ENCODE measurements at regions not wholly inside any gene's neighbourhood (a gene's known extent, or its start where the extent isn't known, plus 50 kb on each side); places are given as distances from the start of the nearest gene placed in this dataset.

DNA sequence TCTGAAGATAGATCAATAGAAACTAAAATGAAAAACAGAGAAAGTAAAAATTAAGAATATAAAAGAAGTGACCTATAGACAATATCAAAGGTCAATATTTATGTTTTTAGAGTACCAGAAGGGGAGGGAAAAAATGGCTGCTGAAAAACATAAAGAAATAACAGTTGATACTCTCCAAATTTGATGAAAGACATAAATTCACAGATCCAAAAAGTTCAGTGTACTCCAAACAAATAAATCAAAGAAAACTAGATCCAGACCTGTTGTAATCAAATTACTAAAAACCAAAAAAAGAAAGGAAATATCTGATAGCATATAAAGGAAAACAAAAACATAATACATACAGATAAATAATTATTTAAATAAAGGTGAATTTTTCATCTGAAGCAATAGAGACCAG is 1689.1 kb upstream of the TMEFF2 start:
- H3K36me3 Mint-ChIP-seq (ENCODE audit: low read depth) = no peaks in the 10 kb centered on the region
- no peak overlapping the region for H3K27ac Mint-ChIP-seq
- H3K27me3 Mint-ChIP-seq (ENCODE audit: low read depth) = no peaks in the 10 kb centered on the region
- H3K4me3 Mint-ChIP-seq = no peak overlapping the region
- DNase-seq = no peak
- intact Hi-C loops (cut with micrococcal nuclease) = no loop called here
- CTCF ChIA-PET = no interaction called here
- H3K9me3 Mint-ChIP-seq = peaks cover 11% of the 10 kb centered on the region
- H3K4me1 Mint-ChIP-seq (ENCODE audit: low read depth) = no peaks in the 10 kb centered on the region

DNA sequence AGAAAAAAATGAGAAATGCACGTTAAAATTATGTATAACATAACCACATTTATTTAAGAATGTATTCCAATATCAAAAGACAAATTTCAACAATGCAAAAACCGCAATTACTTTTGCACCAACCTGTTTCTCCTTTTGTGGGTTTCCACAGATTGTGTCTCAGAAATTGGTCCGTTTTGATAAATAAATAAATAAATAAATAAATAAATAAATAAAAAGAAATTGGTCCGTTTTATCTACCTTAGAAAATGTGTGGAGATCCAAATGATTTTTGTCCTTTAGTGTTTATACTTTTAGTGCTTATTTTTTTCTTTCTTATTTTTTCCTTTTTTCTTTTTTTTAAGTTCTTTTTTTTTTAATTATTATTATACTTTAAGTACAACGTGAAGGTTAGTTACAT is 1682.2 kb upstream of the TMEFF2 start:
- H3K36me3 Mint-ChIP-seq (ENCODE audit: low read depth) = no peaks in the 10 kb centered on the region
- peaks cover 3% of the 10 kb centered on the region for H3K9me3 Mint-ChIP-seq
- DNase-seq = no peak
- H3K4me1 Mint-ChIP-seq (ENCODE audit: low read depth) = no peaks in the 10 kb centered on the region
- no peaks in the 10 kb centered on the region for H3K27me3 Mint-ChIP-seq (ENCODE audit: low read depth)
- intact Hi-C loops (cut with micrococcal nuclease) = no loop called here
- H3K27ac Mint-ChIP-seq = no peak overlapping the region
- CTCF ChIA-PET = no interaction called here
- no peak overlapping the region for H3K4me3 Mint-ChIP-seq

DNA sequence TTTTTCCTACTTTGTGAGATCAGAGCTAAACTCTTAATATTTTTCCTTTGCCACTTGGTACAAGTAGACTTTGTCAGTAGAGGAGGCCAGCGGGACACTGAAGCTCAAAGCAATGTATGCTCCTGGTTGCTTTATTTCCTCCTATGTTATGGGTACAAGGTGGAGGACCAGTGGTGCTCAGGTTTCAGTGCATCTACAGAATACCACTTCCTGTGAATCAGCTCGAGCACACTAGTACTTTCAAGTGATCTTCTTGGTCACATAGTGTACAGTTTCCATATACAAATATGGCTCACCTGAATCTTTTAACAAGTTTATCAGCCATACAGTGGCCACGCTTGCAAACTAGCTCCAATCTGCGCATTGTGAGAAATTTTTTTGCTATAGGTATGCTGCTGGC is 1674.8 kb upstream of the TMEFF2 start:
- CTCF ChIA-PET = no interaction called here
- H3K36me3 Mint-ChIP-seq (ENCODE audit: low read depth) = no peaks in the 10 kb centered on the region

DNA sequence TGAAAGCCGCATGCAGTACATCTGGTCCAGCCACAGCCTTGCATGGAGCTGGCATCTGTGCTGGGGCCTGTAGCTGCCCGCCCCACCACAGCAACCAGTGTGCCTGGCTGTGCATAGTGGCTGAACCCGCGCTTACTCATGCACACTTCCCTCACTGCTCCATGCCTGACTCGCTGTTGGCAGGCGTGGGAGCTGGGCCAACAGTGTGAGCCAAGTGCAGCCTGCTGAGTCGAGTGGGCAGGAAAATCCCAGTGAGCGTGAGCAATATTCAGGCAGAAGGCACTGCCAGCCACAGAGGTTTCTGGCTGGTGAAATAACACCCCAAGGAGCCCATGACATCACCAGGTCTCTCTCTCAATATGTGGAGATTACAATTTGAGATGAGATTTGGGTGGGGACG is 1674.1 kb upstream of the TMEFF2 start:
- no peak for DNase-seq
- no peak overlapping the region for H3K4me3 Mint-ChIP-seq
- H3K27ac Mint-ChIP-seq = no peak overlapping the region
- H3K9me3 Mint-ChIP-seq = no peaks in the 10 kb centered on the region
- H3K4me1 Mint-ChIP-seq (ENCODE audit: low read depth) = no peaks in the 10 kb centered on the region
- H3K27me3 Mint-ChIP-seq (ENCODE audit: low read depth) = no peaks in the 10 kb centered on the region
- intact Hi-C loops (cut with micrococcal nuclease) = no loop called here
- CTCF ChIA-PET = no interaction called here
- H3K36me3 Mint-ChIP-seq (ENCODE audit: low read depth) = no peaks in the 10 kb centered on the region

More for the DNA sequence above, 1674.8 kb upstream of the TMEFF2 start:
- Mint-ChIP-seq H3K9me3 (no peaks in the 10 kb centered on the region), H3K4me3 (no peak overlapping the region), H3K27me3 (ENCODE audit: low read depth) (no peaks in the 10 kb centered on the region), H3K4me1 (ENCODE audit: low read depth) (no peaks in the 10 kb centered on the region), H3K27ac (no peak overlapping the region)
- intact Hi-C loops (cut with micrococcal nuclease) = no loop called here
- DNase-seq = no peak

DNA sequence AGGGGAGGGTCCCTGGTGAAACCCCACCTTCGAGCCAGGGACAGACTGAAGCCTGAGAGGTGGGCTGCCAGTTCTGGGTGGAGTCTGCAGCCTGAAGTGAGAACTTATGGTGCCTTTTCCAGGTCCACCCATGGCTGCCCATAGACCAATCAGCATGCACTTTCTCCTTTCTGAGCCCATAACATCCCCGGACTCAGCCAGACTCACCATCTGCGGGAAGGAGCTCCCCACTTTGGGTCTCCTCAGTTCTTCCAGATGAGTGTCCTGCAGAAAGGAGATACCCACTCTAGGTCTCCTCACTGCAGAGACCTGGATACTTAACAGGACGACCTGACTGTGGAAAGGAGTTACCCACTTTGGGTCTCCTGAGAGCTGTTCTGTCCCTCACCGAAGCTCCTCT is 1673.4 kb upstream of the TMEFF2 start:
- no peaks in the 10 kb centered on the region for H3K9me3 Mint-ChIP-seq
- H3K4me3 Mint-ChIP-seq = no peak overlapping the region
- intact Hi-C loops (cut with micrococcal nuclease) = no loop called here
- CTCF ChIA-PET = no interaction called here
- no peaks in the 10 kb centered on the region for H3K4me1 Mint-ChIP-seq (ENCODE audit: low read depth)
- DNase-seq = no peak
- H3K36me3 Mint-ChIP-seq (ENCODE audit: low read depth) = no peaks in the 10 kb centered on the region
- no peaks in the 10 kb centered on the region for H3K27me3 Mint-ChIP-seq (ENCODE audit: low read depth)
- H3K27ac Mint-ChIP-seq = no peak overlapping the region

DNA sequence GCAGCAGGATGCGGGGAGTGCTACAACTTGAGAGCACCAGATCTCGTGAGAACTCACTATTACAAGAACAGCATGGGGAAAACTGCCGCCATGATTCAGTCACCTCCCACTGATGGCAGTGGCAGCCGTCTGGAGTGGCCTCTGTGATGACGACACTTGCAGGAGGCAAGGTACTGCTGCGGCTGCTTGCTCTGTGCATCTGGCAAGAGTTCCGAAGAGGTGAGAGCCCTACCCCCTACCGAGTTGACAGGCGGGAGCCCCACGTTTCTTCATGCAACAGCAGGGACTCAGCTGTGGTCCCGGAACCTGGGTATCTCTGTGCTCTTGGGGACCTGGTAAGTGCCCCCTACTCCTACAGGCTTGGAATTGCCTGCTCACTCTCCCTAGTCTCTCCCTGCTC is 1672.7 kb upstream of the TMEFF2 start:
- H3K4me1 Mint-ChIP-seq (ENCODE audit: low read depth) = no peaks in the 10 kb centered on the region
- H3K27me3 Mint-ChIP-seq (ENCODE audit: low read depth) = no peaks in the 10 kb centered on the region
- H3K27ac Mint-ChIP-seq = no peak overlapping the region
- DNase-seq = no peak
- intact Hi-C loops (cut with micrococcal nuclease) = no loop called here
- H3K9me3 Mint-ChIP-seq = no peaks in the 10 kb centered on the region
- no peaks in the 10 kb centered on the region for H3K36me3 Mint-ChIP-seq (ENCODE audit: low read depth)
- no peak overlapping the region for H3K4me3 Mint-ChIP-seq
- CTCF ChIA-PET = no interaction called here

DNA sequence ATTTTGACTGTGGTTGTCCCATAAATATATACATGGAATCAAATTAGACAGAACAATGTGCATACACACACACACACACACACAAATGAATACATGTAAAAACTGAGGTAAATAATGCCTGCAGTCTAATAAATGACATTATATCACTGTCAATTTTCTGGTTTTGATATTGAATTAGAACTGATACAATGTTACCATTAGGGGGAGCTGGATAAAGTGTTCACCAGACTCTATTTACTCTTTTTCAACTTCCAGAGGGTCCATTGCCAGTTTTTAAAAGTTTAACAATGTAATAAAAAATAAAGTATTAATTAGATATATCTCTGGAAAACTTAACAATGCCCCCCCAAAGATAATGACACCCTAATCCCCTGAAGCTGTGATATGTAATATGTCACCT is 1666.8 kb upstream of the TMEFF2 start:
- Mint-ChIP-seq H3K36me3 (ENCODE audit: low read depth) (no peaks in the 10 kb centered on the region), H3K9me3 (no peaks in the 10 kb centered on the region), H3K27me3 (ENCODE audit: low read depth) (no peaks in the 10 kb centered on the region), H3K4me3 (no peak overlapping the region), H3K4me1 (ENCODE audit: low read depth) (no peaks in the 10 kb centered on the region), H3K27ac (no peak overlapping the region)
- intact Hi-C loops (cut with micrococcal nuclease) = no loop called here
- DNase-seq = no peak
- CTCF ChIA-PET = no interaction called here

DNA sequence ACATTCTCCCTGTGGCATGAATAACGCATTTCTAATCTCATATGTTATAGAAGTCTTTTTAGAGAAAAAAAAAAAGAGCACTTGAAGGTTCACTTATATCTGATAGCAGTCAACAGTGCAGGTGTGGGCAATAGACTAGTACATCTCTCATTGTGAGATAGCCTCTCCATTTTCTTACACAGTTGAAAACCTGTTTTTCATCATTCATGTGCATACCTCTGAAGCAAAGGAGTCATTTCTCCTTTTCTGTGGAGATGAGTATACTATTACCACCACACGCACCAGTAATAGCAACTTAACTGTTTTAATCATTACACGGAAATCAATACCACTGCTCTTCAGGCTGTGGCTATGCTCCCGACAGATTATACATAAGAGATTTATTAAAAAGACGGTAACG is 1653.3 kb upstream of the TMEFF2 start:
- Mint-ChIP-seq H3K27me3 (ENCODE audit: low read depth) (no peaks in the 10 kb centered on the region), H3K9me3 (no peaks in the 10 kb centered on the region), H3K4me1 (ENCODE audit: low read depth) (no peaks in the 10 kb centered on the region), H3K36me3 (ENCODE audit: low read depth) (no peaks in the 10 kb centered on the region), H3K4me3 (no peak overlapping the region), H3K27ac (no peak overlapping the region)
- intact Hi-C loops (cut with micrococcal nuclease) = no loop called here
- CTCF ChIA-PET = no interaction called here
- DNase-seq = no peak

DNA sequence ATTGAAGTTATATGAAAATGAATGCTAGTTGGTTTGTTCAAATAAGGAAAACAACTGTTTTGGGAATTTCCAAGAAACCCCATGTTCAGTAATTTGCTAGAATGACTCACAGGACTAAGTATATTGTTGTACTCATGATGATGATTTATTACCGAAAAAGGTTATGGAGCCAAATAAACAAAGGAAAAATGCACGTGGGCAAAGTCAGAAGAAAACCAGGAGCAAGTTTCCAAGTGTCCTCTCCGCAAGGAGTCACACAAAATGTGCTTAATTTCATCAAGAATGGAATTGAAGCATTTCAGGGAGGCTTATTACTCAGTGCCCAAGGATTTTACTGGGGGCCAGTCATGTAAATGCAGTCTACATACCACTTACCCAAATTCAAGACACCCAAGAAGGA is 1652.4 kb upstream of the TMEFF2 start:
- H3K9me3 Mint-ChIP-seq = no peaks in the 10 kb centered on the region
- H3K27me3 Mint-ChIP-seq (ENCODE audit: low read depth) = no peaks in the 10 kb centered on the region
- DNase-seq = no peak
- H3K4me3 Mint-ChIP-seq = no peak overlapping the region
- H3K4me1 Mint-ChIP-seq (ENCODE audit: low read depth) = no peaks in the 10 kb centered on the region
- no peak overlapping the region for H3K27ac Mint-ChIP-seq
- H3K36me3 Mint-ChIP-seq (ENCODE audit: low read depth) = no peaks in the 10 kb centered on the region
- CTCF ChIA-PET = no interaction called here
- intact Hi-C loops (cut with micrococcal nuclease) = no loop called here

DNA sequence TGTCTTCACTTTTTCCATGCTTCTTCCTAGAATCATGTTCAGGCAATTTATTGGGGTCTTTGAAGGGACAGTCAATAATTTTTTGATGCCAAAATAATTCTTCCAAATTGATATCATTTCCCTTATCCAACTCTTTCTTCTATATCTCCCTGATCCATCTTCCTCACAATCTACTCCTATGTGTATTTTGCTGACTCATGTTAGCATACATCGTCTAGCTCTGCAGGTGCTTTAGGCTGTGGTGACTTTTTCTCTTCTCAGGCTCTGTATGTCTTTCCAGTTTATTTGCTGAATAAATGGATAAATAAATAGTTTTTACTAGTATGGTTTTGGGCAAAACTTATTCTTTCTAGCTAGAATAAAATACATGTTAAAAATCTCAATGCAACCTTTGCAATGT is 1650.9 kb upstream of the TMEFF2 start:
- DNase-seq = no peak
- no peaks in the 10 kb centered on the region for H3K27me3 Mint-ChIP-seq (ENCODE audit: low read depth)
- H3K4me1 Mint-ChIP-seq (ENCODE audit: low read depth) = no peaks in the 10 kb centered on the region
- H3K4me3 Mint-ChIP-seq = no peak overlapping the region
- no peaks in the 10 kb centered on the region for H3K9me3 Mint-ChIP-seq
- CTCF ChIA-PET = no interaction called here
- H3K36me3 Mint-ChIP-seq (ENCODE audit: low read depth) = no peaks in the 10 kb centered on the region
- H3K27ac Mint-ChIP-seq = no peak overlapping the region
- intact Hi-C loops (cut with micrococcal nuclease) = no loop called here

- H3K27me3 Mint-ChIP-seq (ENCODE audit: low read depth) = no peaks in the 10 kb centered on the region
Observed at GRCh38 chr2:193843675-193844074, 1648.9 kb upstream of the TMEFF2 start.

DNA sequence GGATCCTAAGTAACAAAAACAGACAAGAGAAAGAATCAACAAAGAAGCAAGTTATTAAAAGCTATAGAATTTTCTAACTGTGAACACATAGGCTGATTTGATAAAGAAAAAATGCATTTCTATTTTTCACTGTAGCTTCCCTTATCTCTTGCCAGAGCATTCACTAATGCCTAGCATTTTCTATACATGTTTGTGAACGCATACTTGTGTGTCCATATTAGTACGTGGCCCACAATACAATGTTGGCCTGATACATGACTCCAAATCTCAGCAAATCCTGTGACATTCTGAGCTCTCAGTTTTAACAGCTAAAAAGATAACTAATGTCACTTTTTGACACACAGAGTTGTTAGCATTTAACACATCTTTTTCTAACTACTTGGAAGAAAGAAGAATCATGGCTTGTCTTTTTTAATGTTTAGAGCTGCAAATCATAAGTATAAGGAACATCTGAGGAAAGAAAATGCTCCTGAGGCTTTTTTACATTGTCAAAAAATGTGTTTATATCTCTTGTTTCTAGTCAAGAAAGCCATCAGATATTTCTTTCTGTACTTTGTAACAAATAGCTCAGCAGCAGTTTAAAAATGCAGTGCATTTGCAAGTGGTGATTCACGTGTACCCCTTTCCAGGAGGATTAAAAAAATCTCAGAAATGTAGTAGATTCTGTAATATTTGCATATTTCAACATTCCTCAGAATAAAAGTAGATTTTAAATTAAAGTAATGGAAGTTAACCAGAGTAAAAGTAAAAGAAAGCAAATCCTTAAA is 1646.8 kb upstream of the TMEFF2 start:
- H3K4me3 Mint-ChIP-seq = no peak overlapping the region
- intact Hi-C loops (cut with micrococcal nuclease) = no loop called here
- H3K4me1 Mint-ChIP-seq (ENCODE audit: low read depth) = no peaks in the 10 kb centered on the region
- H3K27ac Mint-ChIP-seq = no peak overlapping the region
- no peak for DNase-seq
- H3K27me3 Mint-ChIP-seq (ENCODE audit: low read depth) = no peaks in the 10 kb centered on the region
- H3K36me3 Mint-ChIP-seq (ENCODE audit: low read depth) = no peaks in the 10 kb centered on the region
- no peaks in the 10 kb centered on the region for H3K9me3 Mint-ChIP-seq
- CTCF ChIA-PET = interaction anchor here (0.5 kb wide), 1 partner anchor 228 kb away, joined by 5 read pairs; no protein-coding TSS in a partner anchor

More at GRCh38 chr2:193843675-193844074, 1648.9 kb upstream of the TMEFF2 start:
- Mint-ChIP-seq H3K9me3 (no peaks in the 10 kb centered on the region), H3K27ac (no peak overlapping the region), H3K36me3 (ENCODE audit: low read depth) (no peaks in the 10 kb centered on the region), H3K4me1 (ENCODE audit: low read depth) (no peaks in the 10 kb centered on the region), H3K4me3 (no peak overlapping the region)
- DNase-seq = no peak
- intact Hi-C loops (cut with micrococcal nuclease) = no loop called here
- CTCF ChIA-PET = no interaction called here

DNA sequence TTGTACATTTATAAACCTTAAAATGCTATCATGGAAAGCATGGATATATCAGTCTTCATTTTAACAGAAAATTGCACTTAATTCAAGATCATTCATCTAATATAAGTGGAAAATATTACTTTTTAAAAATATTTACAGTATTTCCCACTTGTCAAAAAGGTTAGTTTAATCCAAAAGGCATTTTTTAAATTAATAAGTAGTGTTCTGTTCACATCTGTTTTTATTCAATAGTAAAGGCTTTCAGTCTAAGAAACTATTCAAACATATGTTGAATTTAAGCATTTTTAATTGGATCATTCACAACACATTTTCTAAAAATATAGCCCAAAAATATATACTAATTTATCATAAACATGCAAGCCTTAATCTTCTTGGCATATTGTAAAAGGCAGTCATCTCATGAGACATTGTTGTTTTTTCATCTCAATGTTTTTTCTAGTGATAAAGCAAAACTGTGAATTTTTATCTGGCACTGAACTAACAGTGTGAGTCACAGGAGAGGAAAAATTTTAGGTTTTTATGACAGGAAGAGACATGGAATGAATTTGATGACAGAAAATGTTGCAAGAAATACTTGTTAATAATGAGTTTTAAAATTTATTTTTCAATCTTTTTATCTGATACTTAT is 1642.5 kb upstream of the TMEFF2 start:
- Mint-ChIP-seq H3K27ac (no peak overlapping the region), H3K36me3 (ENCODE audit: low read depth) (no peaks in the 10 kb centered on the region), H3K9me3 (peaks cover 5% of the 10 kb centered on the region), H3K4me1 (ENCODE audit: low read depth) (no peaks in the 10 kb centered on the region), H3K27me3 (ENCODE audit: low read depth) (no peaks in the 10 kb centered on the region), H3K4me3 (no peak overlapping the region)
- CTCF ChIA-PET = no interaction called here
- no peak for DNase-seq
- intact Hi-C loops (cut with micrococcal nuclease) = no loop called here

All from activated naive CD4-positive, alpha-beta T cell treated with anti-CD3 and anti-CD28 coated beads for 36 hours (primary cell).